ENCODE measurements at regions not wholly inside any gene's neighbourhood (a gene's known extent, or its start where the extent isn't known, plus 50 kb on each side); places are given as distances from the start of the nearest gene placed in this dataset.
"Not testable (repeated sequence)": the region's sequence is repeated elsewhere in the genome, so short reads cannot be mapped to it uniquely, and the experiment has no call there.

DNA sequence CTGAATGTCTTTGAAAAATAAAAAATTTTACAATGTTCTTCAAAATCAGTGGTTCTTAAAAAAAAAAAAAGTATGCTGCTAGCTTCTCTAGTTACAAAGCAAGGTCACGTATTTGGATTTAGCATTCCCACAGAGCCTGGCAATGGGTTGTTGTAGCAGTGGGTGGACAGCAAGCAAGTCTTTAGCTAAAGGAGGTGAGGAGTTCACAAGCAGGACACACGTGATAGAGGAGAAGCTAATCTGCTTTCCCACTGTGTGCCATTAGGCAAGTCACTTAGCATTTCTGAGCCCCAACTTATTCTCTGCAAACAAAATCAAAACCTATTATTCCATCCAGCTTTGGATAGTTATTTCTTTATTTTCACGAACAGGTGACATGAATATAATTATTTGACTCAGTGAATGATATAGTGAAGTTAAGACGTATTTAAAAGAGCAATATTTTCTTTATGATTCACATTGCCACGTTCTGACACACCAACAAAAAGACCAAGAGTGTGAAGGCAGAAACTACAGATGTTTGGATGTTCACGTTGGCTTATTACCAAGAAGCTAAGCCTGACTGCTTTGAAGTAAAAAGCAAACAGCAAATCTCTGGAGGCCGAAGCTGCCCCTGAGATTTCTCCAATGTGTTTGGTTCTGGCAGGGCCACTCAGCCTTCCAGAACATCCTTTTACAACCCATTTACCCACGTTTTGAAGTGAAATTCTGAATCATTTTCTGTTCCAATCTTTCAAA is 612.1 kb upstream of the CDH6 start:
- DNase-seq, result no peak

- no peak for DNase-seq
Observed at GRCh38 chr5:30574761-30575160, 618.7 kb upstream of the CDH6 start.

DNA sequence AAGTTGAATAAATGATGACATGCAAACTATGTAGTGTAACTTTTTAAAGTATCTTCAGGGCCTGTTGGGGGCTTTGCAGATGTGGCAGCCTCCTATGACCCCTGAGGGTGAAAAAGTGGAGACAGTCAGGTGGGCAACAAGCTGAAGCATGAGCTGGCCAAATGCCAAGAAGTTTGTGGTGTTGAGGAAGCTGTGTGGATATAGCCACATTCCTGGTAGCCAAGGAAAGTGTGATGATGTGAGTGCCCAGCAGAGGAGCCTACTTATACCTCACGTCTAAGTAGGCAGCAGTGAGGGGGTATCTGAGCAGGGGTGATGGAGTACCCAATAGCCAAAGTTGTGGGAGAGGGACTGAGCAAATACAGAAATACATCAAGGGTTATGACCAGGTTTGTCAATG is 621.2 kb upstream of the CDH6 start:
- no peak for DNase-seq

- DNase-seq, result no peak
Observed at GRCh38 chr5:30561771-30562170, 631.7 kb upstream of the CDH6 start.

- no peak for DNase-seq
Observed at GRCh38 chr5:30551618-30552017, 641.9 kb upstream of the CDH6 start.

GRCh38 chr5:30548580-30549305 is 644.7 kb upstream of the CDH6 start:
- DNase-seq, result no peak

- no peak for DNase-seq
Observed at GRCh38 chr5:30540150-30540549, 653.3 kb upstream of the CDH6 start.

DNA sequence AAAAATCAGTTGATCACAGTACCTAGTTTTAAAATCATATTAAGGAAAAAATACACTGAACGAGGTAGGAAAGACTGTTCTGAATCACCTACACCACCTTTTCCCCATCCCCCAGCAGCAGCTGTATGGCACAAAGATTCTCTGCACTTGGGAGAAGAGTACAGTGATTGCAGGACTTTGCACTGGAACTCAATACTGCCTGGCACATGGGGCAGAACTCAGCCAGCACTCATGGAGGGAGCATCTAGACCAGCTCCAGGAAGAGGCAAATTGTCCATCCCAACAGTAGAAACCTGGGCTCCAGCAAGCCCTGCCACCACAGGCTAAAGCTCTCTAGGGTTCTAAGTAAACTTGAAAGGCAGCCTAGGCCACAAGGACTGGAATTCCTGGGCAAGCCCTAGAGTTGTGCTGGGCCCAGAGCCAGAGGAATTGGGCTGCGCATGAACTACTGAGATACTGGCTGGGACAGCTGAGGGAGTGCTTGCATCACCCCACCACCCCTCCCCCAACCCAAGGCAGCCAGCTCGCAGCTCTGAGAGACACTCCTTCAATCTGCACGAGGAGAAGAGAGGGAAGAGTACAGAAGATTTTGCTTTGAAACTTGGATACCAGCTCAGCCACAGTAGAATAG is 654.4 kb upstream of the CDH6 start:
- no peak for DNase-seq

GRCh38 chr5:30525353-30525752 is 668.1 kb upstream of the CDH6 start:
- no peak for DNase-seq

DNA sequence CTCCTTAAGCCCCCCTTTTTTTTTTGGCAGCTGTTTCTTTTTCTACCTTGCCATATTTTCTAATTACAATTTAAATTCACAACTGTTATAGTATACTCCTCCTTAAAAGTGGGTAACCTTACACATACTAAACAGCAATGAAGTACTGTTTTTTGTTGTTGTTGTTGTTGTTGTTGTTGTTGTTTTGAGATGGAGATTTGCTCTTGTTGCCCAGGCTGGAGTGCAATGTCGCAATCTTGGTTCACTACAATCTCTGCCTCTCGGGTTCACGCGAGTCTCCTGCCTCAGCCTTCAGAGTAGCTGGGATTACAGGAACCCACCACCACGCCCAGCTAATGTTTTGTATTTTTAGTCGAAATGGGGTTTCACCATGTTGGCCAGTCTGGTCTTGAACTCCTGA is 669.1 kb upstream of the CDH6 start:
- DNase-seq, result no peak

DNA sequence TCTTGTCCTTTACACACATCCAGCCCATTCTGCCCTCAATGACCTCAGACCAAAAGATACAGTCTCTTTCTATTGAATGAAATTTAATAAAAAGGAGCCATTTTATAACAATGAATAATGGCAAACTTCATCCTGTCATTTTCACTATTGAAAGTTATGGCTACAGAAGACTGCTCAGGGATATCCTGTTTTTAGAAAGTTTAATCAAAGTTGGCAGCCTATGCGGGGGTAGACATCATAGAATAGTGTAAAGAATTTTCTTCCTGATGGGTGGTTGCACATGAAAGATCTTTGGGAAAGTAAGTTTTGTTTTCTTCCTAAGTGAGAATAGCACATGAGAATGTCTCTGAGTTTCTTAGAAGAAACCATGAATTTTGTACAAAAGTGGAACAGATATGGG is 670.4 kb upstream of the CDH6 start:
- no peak for DNase-seq

GRCh38 chr5:30505014-30505886 is 688.2 kb upstream of the CDH6 start:
- DNase-seq, result no peak

DNA sequence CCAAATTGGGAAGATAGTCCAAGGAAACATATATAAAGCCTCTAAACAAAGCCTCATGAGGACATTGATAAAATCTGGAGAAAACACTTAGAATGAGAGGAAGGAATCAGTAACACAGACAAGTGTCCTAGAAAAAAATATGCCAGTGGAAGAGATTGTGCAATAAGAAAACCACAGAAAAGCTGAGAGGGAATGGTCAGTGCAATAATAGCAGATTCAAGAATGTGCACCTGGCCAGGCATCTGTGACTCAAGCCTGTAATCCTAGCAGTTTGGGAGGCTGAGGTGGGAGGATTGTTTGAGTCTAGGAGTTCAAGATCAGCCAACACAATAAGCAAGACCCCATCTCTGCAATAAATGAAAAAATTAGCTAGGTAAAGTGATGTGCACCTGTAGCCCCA is 691.2 kb upstream of the CDH6 start:
- DNase-seq, result no peak

DNA sequence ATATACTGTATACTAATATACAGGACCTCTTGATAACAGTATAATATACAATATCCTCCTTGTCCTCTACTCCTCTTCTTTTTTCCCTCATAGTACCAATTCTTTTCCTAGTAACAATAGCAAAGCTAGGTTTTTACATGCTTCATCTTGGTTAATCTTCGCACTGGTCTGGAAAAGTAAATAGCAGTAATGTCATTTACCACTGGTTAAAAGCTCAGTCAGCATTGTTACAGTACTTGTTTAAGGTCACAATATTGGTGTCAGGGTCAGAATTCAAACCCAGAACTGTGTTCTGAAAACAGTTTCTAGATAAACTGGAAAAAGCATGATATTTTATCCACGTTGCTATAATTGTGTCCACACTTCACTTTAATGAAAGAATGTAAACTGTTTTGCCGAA is 692.4 kb upstream of the CDH6 start:
- DNase-seq, result no peak

GRCh38 chr5:30500513-30500912 is 693.0 kb upstream of the CDH6 start:
- no peak for DNase-seq

DNA sequence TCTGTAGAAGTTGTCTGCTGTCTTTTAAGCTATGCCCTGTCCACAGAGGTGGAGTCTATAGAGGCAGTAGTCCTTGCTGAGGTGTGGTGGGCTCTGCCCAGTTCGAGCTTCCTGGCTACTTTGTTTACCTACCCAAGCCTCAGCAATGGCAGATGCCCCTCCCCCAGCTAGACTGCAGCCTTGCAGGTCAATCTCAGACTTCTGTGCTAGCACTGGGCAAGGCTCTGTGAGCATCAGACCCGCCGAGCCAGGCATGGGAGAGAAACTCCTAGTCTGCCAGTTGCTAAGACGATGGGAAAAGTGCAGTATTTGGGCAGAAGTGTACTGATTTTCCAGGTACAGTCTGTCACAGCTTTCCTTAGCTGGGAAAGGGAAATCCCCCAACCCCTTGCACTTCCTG is 694.1 kb upstream of the CDH6 start:
- no peak for DNase-seq

DNA sequence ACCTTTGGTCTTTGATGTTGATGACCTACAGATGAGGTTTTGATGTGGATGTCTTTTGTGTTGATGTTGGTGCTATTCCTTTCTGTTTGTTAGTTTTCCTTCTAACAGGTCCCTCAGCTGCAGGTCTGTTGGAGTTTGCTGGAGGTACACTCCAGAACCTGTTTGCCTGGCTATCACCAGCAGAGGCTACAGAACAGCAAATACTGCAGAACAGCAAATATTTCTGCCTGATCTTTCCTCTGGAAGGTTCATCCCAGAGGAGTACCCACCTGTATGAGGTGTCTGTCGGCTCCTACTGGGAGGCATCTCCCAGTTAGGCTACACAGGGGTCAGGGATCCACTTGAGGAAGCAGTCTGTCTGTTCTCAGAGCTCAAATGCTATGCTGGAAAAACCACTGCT is 694.5 kb upstream of the CDH6 start:
- no peak for DNase-seq

- DNase-seq, result not testable (repeated sequence)
Observed at GRCh38 chr5:30498509-30498908, 695.0 kb upstream of the CDH6 start.

DNA sequence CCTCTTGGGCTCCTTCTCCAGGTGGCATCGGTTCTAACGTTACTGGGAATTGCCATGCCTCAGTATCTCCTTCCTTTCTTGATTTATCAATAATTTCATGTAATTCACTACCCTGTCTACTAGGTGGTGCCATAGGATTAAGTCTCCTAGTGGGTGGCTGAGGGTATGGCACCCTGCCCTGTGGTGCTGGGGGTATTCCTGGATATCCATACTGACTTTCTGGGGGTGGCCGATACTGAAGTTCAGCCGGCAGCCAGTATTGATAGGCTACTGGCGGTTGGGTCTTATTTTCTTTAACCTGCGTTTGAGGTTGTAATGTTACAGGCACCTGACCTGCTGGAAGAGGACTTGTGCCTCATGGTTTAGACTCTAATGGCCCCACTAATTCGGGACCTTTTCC is 699.4 kb upstream of the CDH6 start:
- DNase-seq, result not testable (repeated sequence)

DNA sequence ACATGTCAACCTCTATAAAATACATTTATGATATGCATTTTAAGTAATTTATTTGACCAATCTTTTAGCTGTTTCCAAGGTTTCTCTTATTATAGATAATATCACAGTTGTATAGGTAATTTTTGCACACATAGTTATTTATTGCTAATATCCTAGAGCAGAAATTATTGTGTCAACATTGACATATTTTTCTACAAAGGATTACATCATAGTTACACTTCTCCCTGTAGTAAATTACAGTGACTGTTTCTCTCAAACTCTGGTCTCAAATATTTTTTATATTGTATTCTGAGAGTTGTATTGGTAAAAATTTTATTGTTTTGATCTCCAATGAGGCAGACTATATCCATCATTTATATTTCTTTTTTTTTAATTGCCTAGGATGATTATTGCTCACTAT is 714.4 kb upstream of the CDH6 start:
- no peak for DNase-seq

DNA sequence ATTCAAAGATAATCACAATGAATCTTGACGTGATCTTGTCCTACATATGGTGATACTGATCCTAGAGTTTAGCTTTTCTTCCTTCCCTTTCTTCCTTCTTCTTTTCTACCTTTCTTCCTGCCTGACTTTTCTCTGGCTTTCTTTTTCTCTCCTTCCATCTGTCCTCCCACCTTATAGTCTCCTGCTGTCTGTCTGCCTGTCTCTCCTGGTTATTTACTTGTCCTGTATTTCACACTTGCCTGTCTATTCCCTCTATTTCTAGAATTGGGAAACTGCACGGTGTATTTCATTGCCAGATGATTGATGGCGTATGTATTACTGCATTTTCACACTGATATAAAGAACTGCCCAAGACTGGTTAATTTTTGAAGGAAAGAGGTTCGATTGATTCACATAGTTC is 718.1 kb upstream of the CDH6 start:
- no peak for DNase-seq

DNA sequence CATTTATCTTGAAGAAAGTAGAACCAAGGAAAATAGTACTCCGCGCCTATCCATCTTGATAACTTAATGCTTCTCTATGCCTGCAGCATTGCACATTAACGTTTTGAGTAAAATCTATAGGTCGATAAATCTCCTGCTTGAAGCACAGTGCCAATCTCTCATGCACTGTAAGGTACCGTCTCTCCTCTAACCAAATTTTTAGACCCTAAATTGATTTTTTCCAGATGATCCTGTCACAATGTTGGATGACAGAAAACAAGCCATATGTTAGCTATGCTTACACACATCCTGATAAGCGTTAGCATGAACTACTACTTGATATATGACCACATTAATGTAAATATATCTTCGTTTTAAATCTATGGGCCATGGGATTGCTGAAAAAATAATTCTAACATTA is 723.8 kb upstream of the CDH6 start:
- no peak for DNase-seq

GRCh38 chr5:30458681-30459080 is 734.8 kb upstream of the CDH6 start:
- DNase-seq, result no peak
